ENCODE measurements at regions not wholly inside any gene's neighbourhood (a gene's known extent, or its start where the extent isn't known, plus 50 kb on each side); places are given as distances from the start of the nearest gene placed in this dataset.

- no peak overlapping the region for H3K23ac ChIP-seq (ENCODE audit: insufficient read length, low read depth, low read length)
- no peak overlapping the region for H2AK5ac ChIP-seq (ENCODE audit: insufficient read length, low read length)
- no peak overlapping the region for H4K91ac ChIP-seq (ENCODE audit: insufficient read length, low read depth, low read length)
- H3K79me1 ChIP-seq (ENCODE audit: insufficient read depth, low read depth, low read length, poor library complexity, severe bottlenecking) = no peaks in the 10 kb centered on the region
- H2BK5ac ChIP-seq (ENCODE audit: insufficient read length, low read length) = no peak overlapping the region
- no peak overlapping the region for H3K14ac ChIP-seq (ENCODE audit: insufficient read depth, low read length)
- no peak overlapping the region for H2AFZ ChIP-seq (ENCODE audit: low read length)
- H3K56ac ChIP-seq (ENCODE audit: insufficient read length, low read depth, low read length) = no peak overlapping the region
- H3K27me3 ChIP-seq (ENCODE audit: insufficient read depth, low read length) = no peaks in the 10 kb centered on the region
- Mint-ChIP-seq H3K36me3 (ENCODE audit: insufficient read depth in 1 of 3, low read depth in 3 of 3) (no peaks in the 10 kb centered on the region; a peak in 3 of 7 replicates), H3K27ac (no peak overlapping the region), H3K4me3 (no peak overlapping the region), H3K4me1 (peaks cover 3% of the 10 kb centered on the region in 2 experiments; a peak in 3 of 4 replicates), H3K9me3 (peaks cover 6 to 8% of the 10 kb centered on the region in 2 experiments; a peak in 4 of 5 replicates), H3K27me3 (ENCODE audit: low read depth) (peaks cover 4% of the 10 kb centered on the region)
- no peak for DNase-seq
- H2BK120ac ChIP-seq (ENCODE audit: low read depth, low read length, poor library complexity, severe bottlenecking) = no peak overlapping the region
- H3T11ph ChIP-seq (ENCODE audit: low read length) = no peak overlapping the region
- H2BK12ac ChIP-seq (ENCODE audit: insufficient read length, low read depth, low read length) = no peak overlapping the region
- no peak overlapping the region for H4K5ac ChIP-seq (ENCODE audit: insufficient read length, low read depth, low read length)
- H3K9me3 ChIP-seq (ENCODE audit: control insufficient read depth, low read depth, low read length) = no peaks in the 10 kb centered on the region
- no peak overlapping the region for H2BK15ac ChIP-seq (ENCODE audit: low read depth, low read length)
- no peak overlapping the region for H3K9ac ChIP-seq (ENCODE audit: extremely low read depth, insufficient read length, low read length)
- H4K8ac ChIP-seq (replicated peaks; ENCODE audit: insufficient read length, low read depth, low read length) = no peak overlapping the region
- H3K4me2 ChIP-seq (ENCODE audit: insufficient read depth, insufficient read length, low read length) = no peak overlapping the region
- no peak overlapping the region for H3K4ac ChIP-seq (ENCODE audit: low read depth, low read length)
- WGBS (ENCODE audit: extremely low coverage, insufficient read length, low lambda C conversion rate) = no CpG with 5 or more reads among the region's 7 CpGs
- H3K4me1 ChIP-seq (ENCODE audit: insufficient read depth, low read length) = no peaks in the 10 kb centered on the region
- H3K27ac ChIP-seq (ENCODE audit: insufficient read length, low read depth, low read length) = no peak overlapping the region
- H4K20me1 ChIP-seq (ENCODE audit: control insufficient read depth, insufficient read depth, insufficient read length) = no peaks in the 10 kb centered on the region
- no peak for TF ChIP-seq CTCF (conservative IDR thresholded peaks at IDR 0.05)
- H3K79me2 ChIP-seq (ENCODE audit: insufficient read depth, low read length) = no peaks in the 10 kb centered on the region
- H2BK20ac ChIP-seq (ENCODE audit: low read depth, low read length, poor library complexity, severe bottlenecking) = no peak overlapping the region
- no peaks in the 10 kb centered on the region for H3K23me2 ChIP-seq (ENCODE audit: insufficient read length, low read depth, low read length, poor library complexity, severe bottlenecking)
- H3K18ac ChIP-seq (ENCODE audit: insufficient read length, low read depth, low read length) = no peak overlapping the region
These were observed 173.5 kb upstream of the GPR12 start for GRCh38 chr13:26934096-26934495.
